ENCODE measurements at regions not wholly inside any gene's neighbourhood (a gene's known extent, or its start where the extent isn't known, plus 50 kb on each side); places are given as distances from the start of the nearest gene placed in this dataset.

- no peak overlapping the region for H3K27ac ChIP-seq (ENCODE audit: low read depth)
- no peak overlapping the region for H3K4me2 ChIP-seq
- no peaks in the 10 kb centered on the region for H3K9me2 ChIP-seq (ENCODE audit: insufficient read depth)
- H3K4me3 ChIP-seq = no peak overlapping the region
- no peaks in the 10 kb centered on the region for H4K20me1 ChIP-seq (replicated peaks; ENCODE audit: insufficient read depth)
- H3K36me3 Mint-ChIP-seq (ENCODE audit: low read depth) = no peaks in the 10 kb centered on the region
- peaks cover 2% of the 10 kb centered on the region for H3K27me3 Mint-ChIP-seq (ENCODE audit: insufficient read depth, low read depth, poor library complexity)
- H3K9me3 Mint-ChIP-seq = peaks cover 2% of the 10 kb centered on the region; the same call in 1 of the 3 replicates
- H3K27me3 ChIP-seq (ENCODE audit: insufficient read depth) = no peaks in the 10 kb centered on the region
- H3K4me1 ChIP-seq (ENCODE audit: insufficient read depth) = no peaks in the 10 kb centered on the region
- H2AFZ ChIP-seq = peak overlapping the region; percentile 38; the same call in 1 of the 2 replicates
- no peaks in the 10 kb centered on the region for H3K36me3 ChIP-seq (ENCODE audit: insufficient read depth)
- no peak overlapping the region for H3K27ac Mint-ChIP-seq
- H3K4me3 Mint-ChIP-seq = no peak overlapping the region
- no peak for TF ChIP-seq ZNF331 (CRISPR knock-in tag; IDR thresholded peaks at IDR 0.05; ENCODE audit: low read depth)
- TF ChIP-seq ZNF462 (CRISPR knock-in tag; IDR thresholded peaks at IDR 0.05) = no peak
- TF ChIP-seq ETS1 (IDR thresholded peaks at IDR 0.05) = no peak
- no peak for TF ChIP-seq STAT1 (IDR thresholded peaks at IDR 0.05; ENCODE audit: unreplicated experiment)
- TF ChIP-seq JUNB (IDR thresholded peaks at IDR 0.05; ENCODE audit: unreplicated experiment) = no peak
- no peaks in the 10 kb centered on the region for H3K79me2 ChIP-seq (replicated peaks; ENCODE audit: insufficient read depth)
- no peaks in the 10 kb centered on the region for H3F3A ChIP-seq (replicated peaks; ENCODE audit: low read depth)
- DNase-seq (ENCODE audit: low spot score) (no peak), ATAC-seq (no peak)
- H3K4me1 Mint-ChIP-seq = no peaks in the 10 kb centered on the region
These were observed 630.8 kb downstream of the NR4A2 start for GRCh38 chr2:155701721-155702120.

- no peaks in the 10 kb centered on the region for H3F3A ChIP-seq (replicated peaks; ENCODE audit: low read depth)
- H3K4me1 ChIP-seq (ENCODE audit: insufficient read depth) = no peaks in the 10 kb centered on the region
- Mint-ChIP-seq H3K27ac (no peak overlapping the region), H3K4me1 (no peaks in the 10 kb centered on the region), H3K4me3 (no peak overlapping the region), H3K36me3 (ENCODE audit: low read depth) (no peaks in the 10 kb centered on the region), H3K9me3 (peaks cover 2% of the 10 kb centered on the region; the same call in 1 of the 3 replicates), H3K27me3 (ENCODE audit: insufficient read depth, low read depth, poor library complexity) (peaks cover 2% of the 10 kb centered on the region)
- H3K27ac ChIP-seq (ENCODE audit: low read depth) = no peak overlapping the region
- ATAC-seq (no peak), DNase-seq (ENCODE audit: low spot score) (no peak)
- no peak overlapping the region for H3K4me2 ChIP-seq
- H3K79me2 ChIP-seq (replicated peaks; ENCODE audit: insufficient read depth) = no peaks in the 10 kb centered on the region
- H3K9me2 ChIP-seq (ENCODE audit: insufficient read depth) = no peaks in the 10 kb centered on the region
- H4K20me1 ChIP-seq (replicated peaks; ENCODE audit: insufficient read depth) = no peaks in the 10 kb centered on the region
- H3K4me3 ChIP-seq = no peak overlapping the region
- H3K36me3 ChIP-seq (ENCODE audit: insufficient read depth) = no peaks in the 10 kb centered on the region
- H2AFZ ChIP-seq = no peak overlapping the region
- H3K27me3 ChIP-seq (ENCODE audit: insufficient read depth) = no peaks in the 10 kb centered on the region
- TF ChIP-seq CTCF (conservative IDR thresholded peaks at IDR 0.05; ENCODE audit: low read depth in 2 of 2) (no peak), REST (IDR thresholded peaks at IDR 0.05; ENCODE audit: unreplicated experiment) (no peak), ZNF114 (CRISPR knock-in tag; IDR thresholded peaks at IDR 0.05) (no peak), JUNB (IDR thresholded peaks at IDR 0.05; ENCODE audit: unreplicated experiment) (no peak), POLR2AphosphoS5 (IDR thresholded peaks at IDR 0.05; ENCODE audit: low read depth) (no peak), ZNF331 (CRISPR knock-in tag; IDR thresholded peaks at IDR 0.05; ENCODE audit: low read depth) (no peak), NANOG (IDR thresholded peaks at IDR 0.05; ENCODE audit: borderline replicate concordance) (no peak)
These were observed 636.0 kb downstream of the NR4A2 start for GRCh38 chr2:155696571-155696970.

Measured in GM23338 (cell line).